H1 (cell line): ENCODE measurements at regions not wholly inside any gene's neighbourhood (a gene's known extent, or its start where the extent isn't known, plus 50 kb on each side); places are given as distances from the start of the nearest gene placed in this dataset.

ENCODE experiments used
- CTCF ChIA-PET: fragments of 300-600 bp; sonication (Branson Sonifier 250); formaldehyde crosslinking; loops from one replicate; lab custom pipeline; 2021; ENCODE audit not compliant: partially characterized antibody; lab: Charles Lee
- POLR2A ChIA-PET: fragments of 300-600 bp; sonication (Branson Sonifier 250); formaldehyde crosslinking; loops from one replicate; lab custom pipeline; 2021; ENCODE audit warnings: inconsistent platforms; ENCODE audit not compliant: partially characterized antibody; lab: Charles Lee
- DNase-seq, 2 experiments: peaks; one replicate each; pipeline versions ENCODE4 v3.0.0 to v3.0.0-alpha.2; 2010 to 2022; ENCODE audit warnings: low spot score in 2 of 2, low read depth in 1 of 2, mixed read lengths in 1 of 2
- FAIRE-seq: peaks from 2 replicates; lab custom pipeline; 2011; peaks lifted over from hg19 to GRCh38; lab: Jason Lieb, UNC
- H2AFZ ChIP-seq: 2 replicates; pipeline ENCODE4 v1.8.1; 2012; ENCODE audit warnings: low read length, inconsistent platforms
- H2AK5ac ChIP-seq: 2 replicates; pipeline ENCODE4 v1.6.1; 2013; ENCODE audit warnings: low read depth, low read length
- H2BK120ac ChIP-seq: replicated peaks from 2 replicates; pipeline ENCODE3; 2013; ENCODE audit warnings: low read depth, low read length, inconsistent platforms
- H2BK12ac ChIP-seq: 2 replicates; pipeline ENCODE4 v1.6.1; 2013; ENCODE audit warnings: low read depth, low read length
- H2BK15ac ChIP-seq: 2 replicates; pipeline ENCODE4 v1.6.1; 2013; ENCODE audit warnings: low read length
- H2BK20ac ChIP-seq: 2 replicates; pipeline ENCODE4 v1.6.1; 2013; ENCODE audit warnings: low read length
- H2BK5ac ChIP-seq: 2 replicates; pipeline ENCODE4 v1.6.1; 2013; ENCODE audit warnings: low read depth, low read length
- H3K14ac ChIP-seq: 2 replicates; pipeline ENCODE4 v1.6.1; 2013; ENCODE audit warnings: inconsistent platforms; ENCODE audit not compliant: insufficient read length
- H3K18ac ChIP-seq: 2 replicates; pipeline ENCODE4 v1.6.1; 2013; ENCODE audit warnings: low read length; ENCODE audit errors: extremely low read depth
- H3K23ac ChIP-seq: 2 replicates; pipeline ENCODE4 v1.6.1; 2013; ENCODE audit warnings: inconsistent platforms; ENCODE audit not compliant: insufficient read length
- H3K23me2 ChIP-seq: 2 replicates; pipeline ENCODE4 v1.6.1; 2013; ENCODE audit warnings: low read depth, low read length
- H3K27ac ChIP-seq: 2 replicates; pipeline ENCODE4 v1.6.1; 2011; ENCODE audit warnings: low read depth, low read length, inconsistent platforms
- H3K27me3 ChIP-seq, 4 experiments: replicated peaks in 1 of 4; 1 replicate in 1 of 4; 2 replicates in 3 of 4; pipeline versions ENCODE4 v1.6.1 to v1.8.1; 2011 to 2013; ENCODE audit warnings: low read length in 3 of 4, mild to moderate bottlenecking in 3 of 4, inconsistent platforms in 2 of 4, mixed read lengths in 2 of 4, moderate library complexity in 1 of 4; ENCODE audit not compliant: control insufficient read depth in 3 of 4, insufficient read depth in 3 of 4; ENCODE audit errors: extremely low read depth in 1 of 4
- H3K36me3 ChIP-seq, 4 experiments: 2 replicates each; pipeline versions ENCODE4 v1.6.1 to v1.8.1; 2011 to 2013; ENCODE audit warnings: mild to moderate bottlenecking in 4 of 4, low read length in 3 of 4, moderate library complexity in 2 of 4, control low read depth in 1 of 4, inconsistent platforms in 1 of 4; ENCODE audit not compliant: insufficient read depth in 4 of 4, control insufficient read depth in 2 of 4
- H3K4ac ChIP-seq: replicated peaks from 2 replicates; pipeline ENCODE3; 2013; ENCODE audit warnings: low read length, low read depth, mixed read lengths, inconsistent platforms; ENCODE audit not compliant: insufficient read length
- H3K4me1 ChIP-seq, 4 experiments: replicated peaks in 1 of 4; 1 replicate in 1 of 4; 2 replicates in 3 of 4; pipeline versions ENCODE4 v1.6.1 to v1.8.1; 2011 to 2013; ENCODE audit warnings: low read length in 3 of 4, inconsistent platforms in 2 of 4, mixed read lengths in 1 of 4; ENCODE audit not compliant: insufficient read depth in 4 of 4, control insufficient read depth in 3 of 4
- H3K4me2 ChIP-seq, 2 experiments: 2 replicates each; pipeline versions ENCODE4 v1.6.1 to v1.8.1; 2011 to 2013; ENCODE audit warnings: low read depth in 2 of 2, low read length in 2 of 2, control low read depth in 1 of 2, inconsistent platforms in 1 of 2, mild to moderate bottlenecking in 1 of 2; ENCODE audit not compliant: insufficient read depth in 1 of 2
- H3K4me3 ChIP-seq, 4 experiments: fragments of 200-600, 300-600 bp in 1 of 4; sonication (generic), shearing (Covaris generic), sonication (Bioruptor Twin) in 1 of 4; 2 replicates each; pipeline versions ENCODE4 v1.5.1 to v1.8.1; 2011 to 2016; ENCODE audit warnings: low read length in 4 of 4, low read depth in 3 of 4, control low read depth in 2 of 4, inconsistent platforms in 2 of 4, mild to moderate bottlenecking in 2 of 4, mixed read lengths in 1 of 4, moderate library complexity in 1 of 4; ENCODE audit not compliant: insufficient read depth in 2 of 4; ENCODE audit errors: extremely low read depth in 1 of 4
- H3K56ac ChIP-seq: replicated peaks from 2 replicates; pipeline ENCODE3; 2013; ENCODE audit warnings: low read depth, mild to moderate bottlenecking, mixed read lengths, low read length, inconsistent platforms; ENCODE audit not compliant: insufficient read length
- H3K79me1 ChIP-seq: 2 replicates; pipeline ENCODE4 v1.6.1; 2013; ENCODE audit warnings: low read depth, low read length, control low read depth
- H3K79me2 ChIP-seq, 2 experiments: 2 replicates each; pipeline versions ENCODE4 v1.6.1 to v1.8.1; 2012 to 2013; ENCODE audit warnings: low read length in 2 of 2, mild to moderate bottlenecking in 2 of 2, inconsistent platforms in 1 of 2; ENCODE audit not compliant: insufficient read depth in 2 of 2, control insufficient read depth in 1 of 2
- H3K9ac ChIP-seq, 4 experiments: replicated peaks in 1 of 4; 1 replicate in 1 of 4; 2 replicates in 3 of 4; pipeline versions ENCODE4 v1.6.1 to v1.8.1; 2011 to 2013; ENCODE audit warnings: low read depth in 3 of 4, low read length in 3 of 4, control low read depth in 2 of 4, mild to moderate bottlenecking in 2 of 4, moderate library complexity in 2 of 4, inconsistent platforms in 1 of 4; ENCODE audit errors: extremely low read depth in 1 of 4
- H3K9me3 ChIP-seq, 2 experiments: 2 replicates each; pipeline versions ENCODE4 v1.6.1 to v1.8.1; 2012 to 2013; ENCODE audit warnings: mild to moderate bottlenecking in 2 of 2, moderate library complexity in 2 of 2, control low read depth in 1 of 2, inconsistent platforms in 1 of 2, low read depth in 1 of 2, low read length in 1 of 2, mixed read lengths in 1 of 2; ENCODE audit not compliant: insufficient read depth in 2 of 2
- H4K20me1 ChIP-seq, 2 experiments: replicated peaks in 1 of 2; 2 replicates each; pipeline versions ENCODE3 to v1.8.1; 2011 to 2013; ENCODE audit warnings: inconsistent platforms in 2 of 2, low read length in 2 of 2, mild to moderate bottlenecking in 1 of 2; ENCODE audit not compliant: insufficient read depth in 2 of 2, control insufficient read depth in 1 of 2
- H4K5ac ChIP-seq: 2 replicates; pipeline ENCODE4 v1.6.1; 2013; ENCODE audit warnings: low read length, low read depth, mixed read lengths, inconsistent platforms; ENCODE audit not compliant: insufficient read length
- H4K8ac ChIP-seq: 2 replicates; pipeline ENCODE4 v1.8.0; 2013; ENCODE audit warnings: mild to moderate bottlenecking, moderate library complexity, low read length, inconsistent platforms; ENCODE audit not compliant: insufficient read depth; ENCODE audit errors: extremely low read depth
- H4K91ac ChIP-seq: replicated peaks from 2 replicates; pipeline ENCODE3; 2013; ENCODE audit warnings: low read length, mixed read lengths, inconsistent platforms; ENCODE audit not compliant: insufficient read length
- CHD2 ChIP-seq: IDR thresholded peaks from 2 replicates; pipeline ENCODE4 v1.6.1; 2012; ENCODE audit warnings: low read length, improper control_type of control experiment
- CREB1 ChIP-seq: IDR thresholded peaks from 2 replicates; pipeline ENCODE4 v1.6.1; 2012; ENCODE audit warnings: inconsistent platforms
- HDAC2 ChIP-seq, 2 experiments: fragments of 300-600 bp in 1 of 2; sonication (generic) in 1 of 2; IDR thresholded peaks; 2 replicates each; pipeline ENCODE4 v1.6.1; 2011 to 2012; ENCODE audit warnings: low read depth in 2 of 2, low read length in 2 of 2, mild to moderate bottlenecking in 2 of 2, moderate library complexity in 2 of 2, borderline replicate concordance in 1 of 2, inconsistent platforms in 1 of 2
- JUND ChIP-seq: IDR thresholded peaks from 2 replicates; pipeline ENCODE4 v1.6.1; 2011; ENCODE audit warnings: mild to moderate bottlenecking, improper control_type of control experiment, low read length
- YY1 ChIP-seq: IDR thresholded peaks from 2 replicates; pipeline ENCODE4 v1.6.1; 2011; ENCODE audit warnings: low read depth, mild to moderate bottlenecking, low read length
- WGBS, 2 experiments: shearing (Covaris generic) in 1 of 2; methylation state at CpG; one replicate each; pipeline versions ENCODE4 v1.1.6 to v1.1.7; 2013 to 2015; ENCODE audit warnings: low lambda C conversion rate in 2 of 2, mixed read lengths in 2 of 2, inconsistent platforms in 1 of 2, low coverage in 1 of 2, missing lambda C conversion rate in 1 of 2; ENCODE audit not compliant: insufficient replicate concordance in 2 of 2, insufficient coverage in 1 of 2, insufficient read length in 1 of 2; ENCODE audit errors: extremely low coverage in 1 of 2, missing lambda C conversion rate in 1 of 2; 5-methylcytosine and 5-hydroxymethylcytosine counted together

GRCh38 chr2:237208373-237209260 is 122.9 kb downstream of the COPS8 start:
- Histone ChIP-seq H3K9me3 (peaks cover 0 to 5% of the 10 kb centered on the region in 2 experiments; a peak in 1 of 4 replicates), H3K9ac (no peak overlapping the region), H2BK20ac (peak overlapping the region; percentile 84; the same call in 1 of the 2 replicates), H2BK15ac (no peak overlapping the region), H3K27me3 (no peaks in the 10 kb centered on the region; a peak in 1 of 7 replicates), H3K4me1 (peaks cover 3 to 19% (median 16%) of the 10 kb centered on the region in 4 experiments), H3K56ac (no peak overlapping the region), H3K36me3 (peaks cover 0 to 3% (median 0%) of the 10 kb centered on the region in 4 experiments; a peak in 1 of 8 replicates), H4K91ac (peak overlapping the region; percentile 62), H3K23me2 (peaks cover 19% of the 10 kb centered on the region), H2AFZ (no peak overlapping the region), H3K23ac (no peak overlapping the region), H3K4me3 (no peak overlapping the region), H3K27ac (no peak overlapping the region), H3K18ac (peak overlapping the region; percentile 67; the same call in 1 of the 2 replicates), H2BK5ac (peak overlapping the region; percentile 57; the same call in 1 of the 2 replicates), H3K14ac (no peak overlapping the region), H2BK120ac (peak overlapping the region; percentile 45), H3K79me2 (no peaks in the 10 kb centered on the region; a peak in 1 of 4 replicates), H3K4me2 (no peak overlapping the region), H4K20me1 (peaks cover 0 to 7% of the 10 kb centered on the region in 2 experiments), H3K79me1 (no peaks in the 10 kb centered on the region), H2AK5ac (0 out of 2 replicates have a peak overlapping the region, but pooled peaks have one; percentile 57), H4K8ac (peak overlapping the region; percentile 39), H4K5ac (no peak overlapping the region), H3K4ac (peak overlapping the region; percentile 71), H2BK12ac (peak overlapping the region; percentile 41; the same call in 1 of the 2 replicates)
- 88% methylated on average over 16 of the region's 16 CpGs; no CpG with 5 or more reads in 1 of the 2 experiments for WGBS, 2 experiments
- no peak for FAIRE-seq
- POLR2A ChIA-PET: no interaction called here
- TF ChIP-seq YY1 (no peak), HDAC2 (IDR thresholded peaks at IDR 0.05; ENCODE audit: borderline replicate concordance in 1 of 2, low read depth in 2 of 2, low read length in 2 of 2) (no peak), CHD2 (no peak), CREB1 (no peak), JUND (no peak)
- CTCF ChIA-PET: interaction anchor here (0.6 to 1.0 kb wide), 2 partner anchors 7 to 136 kb away, joined by 3 to 4 read pairs; no protein-coding TSS in a partner anchor
- DNase-seq: no peak
